DMS 273 treated with DMSO at 0.1 percent for 48 hours (cell line): ENCODE measurements at regions not wholly inside any gene's neighbourhood (a gene's known extent, or its start where the extent isn't known, plus 50 kb on each side); places are given as distances from the start of the nearest gene placed in this dataset.
"Not testable (repeated sequence)": the region's sequence is repeated elsewhere in the genome, so short reads cannot be mapped to it uniquely, and the experiment has no call there.

Source experiments
- DNase-seq: peaks from one replicate; lab custom pipeline; 2025; lab: John Stamatoyannopoulos, UW

- no peak for DNase-seq
Measured at GRCh38 chr16:62903961-62904502, 867.8 kb upstream of the CDH8 start.

GRCh38 chr16:62899737-62900136 lies 863.5 kb upstream of the CDH8 start:
- no peak for DNase-seq

GRCh38 chr16:62889097-62889496 lies 852.9 kb upstream of the CDH8 start:
- no peak for DNase-seq

GRCh38 chr16:62883509-62883908 lies 847.3 kb upstream of the CDH8 start:
- DNase-seq: no peak

- DNase-seq: no peak
Measured at GRCh38 chr16:62882552-62883221, 846.4 kb upstream of the CDH8 start.

GRCh38 chr16:62876133-62876532 lies 839.9 kb upstream of the CDH8 start:
- no peak for DNase-seq

GRCh38 chr16:62872339-62872738 lies 836.1 kb upstream of the CDH8 start:
- DNase-seq: no peak

- DNase-seq: no peak
Measured at GRCh38 chr16:62870554-62870953, 834.3 kb upstream of the CDH8 start.

GRCh38 chr16:62869837-62870236 lies 833.6 kb upstream of the CDH8 start:
- no peak for DNase-seq

GRCh38 chr16:62863139-62863538 lies 826.9 kb upstream of the CDH8 start:
- no peak for DNase-seq

- DNase-seq: no peak
Measured at GRCh38 chr16:62853887-62854286, 817.6 kb upstream of the CDH8 start.

GRCh38 chr16:62846399-62847057 lies 810.3 kb upstream of the CDH8 start:
- no peak for DNase-seq

GRCh38 chr16:62832214-62832613 lies 796.0 kb upstream of the CDH8 start:
- no peak for DNase-seq

- no peak for DNase-seq
Measured at GRCh38 chr16:62831235-62831850, 795.1 kb upstream of the CDH8 start.

- no peak for DNase-seq
Measured at GRCh38 chr16:62829607-62830006, 793.4 kb upstream of the CDH8 start.

GRCh38 chr16:62829084-62829483 lies 792.8 kb upstream of the CDH8 start:
- DNase-seq: no peak

- no peak for DNase-seq
Measured at GRCh38 chr16:62821824-62822223, 785.6 kb upstream of the CDH8 start.

- DNase-seq: no peak
Measured at GRCh38 chr16:62816971-62817519, 780.8 kb upstream of the CDH8 start.

GRCh38 chr16:62814891-62815290 lies 778.7 kb upstream of the CDH8 start:
- DNase-seq: no peak

- no peak for DNase-seq
Measured at GRCh38 chr16:62805221-62805857, 769.1 kb upstream of the CDH8 start.

- no peak for DNase-seq
Measured at GRCh38 chr16:62794724-62795123, 758.5 kb upstream of the CDH8 start.

- DNase-seq: not testable (repeated sequence)
Measured at GRCh38 chr16:62780081-62780480, 743.8 kb upstream of the CDH8 start.
